ENCODE measurements at regions not wholly inside any gene's neighbourhood (a gene's known extent, or its start where the extent isn't known, plus 50 kb on each side); places are given as distances from the start of the nearest gene placed in this dataset.

DNA sequence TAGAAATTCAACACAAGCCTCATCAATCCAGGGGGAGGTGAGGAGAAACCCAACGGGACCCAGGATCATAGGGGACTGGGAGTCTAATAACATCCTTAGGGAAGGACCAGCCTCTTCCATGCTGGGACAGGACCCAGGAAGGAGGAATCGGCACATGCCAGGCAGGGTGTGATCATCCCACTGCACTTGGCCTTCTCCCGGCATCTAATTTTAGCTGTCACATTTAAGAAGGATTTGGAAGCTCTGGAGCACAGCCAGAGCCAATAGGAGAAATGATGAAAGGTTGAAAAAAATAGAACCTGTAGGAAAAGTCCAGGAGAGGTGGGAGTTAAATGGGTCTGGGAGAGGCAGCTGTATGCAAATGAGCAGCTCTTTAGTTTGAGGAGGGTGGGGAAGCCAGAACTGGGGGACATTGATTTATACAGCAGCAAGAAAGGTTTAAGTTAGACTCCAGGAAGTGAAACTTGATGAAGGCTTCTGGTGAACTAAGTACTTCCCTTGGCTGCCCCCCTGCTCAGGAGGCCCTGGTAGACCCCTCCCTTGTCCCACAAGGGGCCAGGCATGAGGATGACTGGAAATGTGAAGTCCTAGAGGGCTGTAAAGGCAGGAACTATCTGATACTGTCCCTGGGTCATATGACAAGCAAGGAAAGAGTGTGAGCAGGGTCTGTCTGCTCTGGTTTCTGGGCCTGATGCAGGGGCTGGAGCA lies 260.3 kb downstream of the LRFN2 start:
- H3K23ac ChIP-seq (ENCODE audit: low read depth, low read length), result no peak overlapping the region
- no peak overlapping the region for H3K14ac ChIP-seq (replicated peaks; ENCODE audit: low read depth, low read length)
- ChIA-PET CTCF (no interaction called here), POLR2A (ENCODE audit: unreplicated experiment) (no interaction called here)
- H4K5ac ChIP-seq (ENCODE audit: low read depth, low read length), result no peak overlapping the region
- DNase-seq (no peak), ATAC-seq (ENCODE audit: low read depth) (no peak)
- H3K4me1 ChIP-seq (ENCODE audit: control insufficient read depth, insufficient read depth, low read length), result no peaks in the 10 kb centered on the region
- H2AK5ac ChIP-seq (ENCODE audit: low read depth, low read length), result no peak overlapping the region
- intact Hi-C loops (cut with micrococcal nuclease) (no loop called here), in situ Hi-C loops (cut with MboI; ENCODE audit: low sequenced_read_pairs) (no loop called here), dilution Hi-C loops (cut with HindIII; ENCODE audit: low sequenced_read_pairs, unreplicated experiment) (no loop called here)
- no peaks in the 10 kb centered on the region for H3K9me3 ChIP-seq (ENCODE audit: control insufficient read depth, insufficient read depth, low read length)
- TF ChIP-seq CEBPB (IDR thresholded peaks at IDR 0.05; ENCODE audit: low read depth, low read length), result no peak
- no peak for TF ChIP-seq RAD21 (IDR thresholded peaks at IDR 0.05; ENCODE audit: low read length)
- TF ChIP-seq, protein P1, sequence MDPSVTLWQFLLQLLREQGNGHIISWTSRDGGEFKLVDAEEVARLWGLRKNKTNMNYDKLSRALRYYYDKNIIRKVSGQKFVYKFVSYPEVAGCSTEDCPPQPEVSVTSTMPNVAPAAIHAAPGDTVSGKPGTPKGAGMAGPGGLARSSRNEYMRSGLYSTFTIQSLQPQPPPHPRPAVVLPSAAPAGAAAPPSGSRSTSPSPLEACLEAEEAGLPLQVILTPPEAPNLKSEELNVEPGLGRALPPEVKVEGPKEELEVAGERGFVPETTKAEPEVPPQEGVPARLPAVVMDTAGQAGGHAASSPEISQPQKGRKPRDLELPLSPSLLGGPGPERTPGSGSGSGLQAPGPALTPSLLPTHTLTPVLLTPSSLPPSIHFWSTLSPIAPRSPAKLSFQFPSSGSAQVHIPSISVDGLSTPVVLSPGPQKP (IDR thresholded peaks at IDR 0.05; ENCODE audit: borderline replicate concordance, low read depth, low read length), result no peak
- TF ChIP-seq NFE2L2 (IDR thresholded peaks at IDR 0.05; ENCODE audit: low read depth, low read length), result no peak
- no peak overlapping the region for H2BK20ac ChIP-seq (ENCODE audit: low read depth, low read length)
- peaks cover 1% of the 10 kb centered on the region; the same call in 1 of the 2 replicates for H3K27me3 ChIP-seq (ENCODE audit: control insufficient read depth, insufficient read depth, low read length)
- H4K91ac ChIP-seq (ENCODE audit: insufficient read depth, low read depth, low read length), result no peak overlapping the region
- H3K4me3 ChIP-seq (ENCODE audit: insufficient read depth, low read depth, low read length), result no peak overlapping the region
- H3K36me3 ChIP-seq (ENCODE audit: control insufficient read depth, insufficient read depth, low read length), result no peaks in the 10 kb centered on the region
- H2BK15ac ChIP-seq (ENCODE audit: low read depth, low read length), result no peak overlapping the region
- no peak overlapping the region for H2AFZ ChIP-seq (replicated peaks; ENCODE audit: low read length, poor library complexity)
- H3K79me1 ChIP-seq (ENCODE audit: low read depth in 1 of 2, low read length in 2 of 2), result no peaks in the 10 kb centered on the region
- H3K9me1 ChIP-seq (ENCODE audit: insufficient read depth, low read length), result no peaks in the 10 kb centered on the region
- no peak overlapping the region for H4K8ac ChIP-seq (ENCODE audit: low read depth in 2 of 2, low read length in 2 of 2)
- no peak overlapping the region for H2AK9ac ChIP-seq (replicated peaks; ENCODE audit: low read depth, low read length, poor library complexity)
- no peak overlapping the region for H2BK120ac ChIP-seq (ENCODE audit: low read depth, low read length)
- no peak overlapping the region for H3K9ac ChIP-seq (ENCODE audit: low read depth, low read length)
- H3K4me2 ChIP-seq (ENCODE audit: low read depth, low read length), result no peak overlapping the region
- no peak overlapping the region for H3K18ac ChIP-seq (ENCODE audit: low read depth, low read length)
- H2BK5ac ChIP-seq (ENCODE audit: low read depth, low read length, poor library complexity, severe bottlenecking), result no peak overlapping the region
- no peak overlapping the region for H3K27ac ChIP-seq (ENCODE audit: insufficient read depth, low read length)
- BruUV-seq (replicated peaks), result no TSS peak
- H3K4ac ChIP-seq (ENCODE audit: low read depth, low read length), result no peak overlapping the region
- WGBS, 2 experiments (ENCODE audit: extremely low coverage in 2 of 2, insufficient read length in 1 of 2), result 40% methylated on average over 1 of the region's 3 CpGs; no CpG with 5 or more reads in 1 of the 2 experiments
- no peaks in the 10 kb centered on the region for H4K20me1 ChIP-seq (ENCODE audit: insufficient read depth, low read length)
- no peak overlapping the region for H3K56ac ChIP-seq (ENCODE audit: extremely low read depth, insufficient read depth, low read length)

Data from IMR-90 (cell line).